Testis (tissue), 2 donors: ENCODE measurements at regions not wholly inside any gene's neighbourhood (a gene's known extent, or its start where the extent isn't known, plus 50 kb on each side); places are given as distances from the start of the nearest gene placed in this dataset.

Experiments
- DNase-seq: peaks from one replicate; pipeline ENCODE4 v3.0.0-alpha.2; 2019
- H3K27ac ChIP-seq, 2 donors: fragments of 200-600 bp; sonication (generic); one replicate each; pipeline ENCODE4 v1.5.1; 2019
- H3K27me3 ChIP-seq: fragments of 200-600 bp; sonication (generic); one replicate; pipeline ENCODE4 v1.5.1; 2019
- H3K36me3 ChIP-seq: fragments of 200-600 bp; sonication (generic); one replicate; pipeline ENCODE4 v1.5.1; 2017; ENCODE audit warnings: low read depth; ENCODE audit errors: missing control alignments
- H3K4me1 ChIP-seq: fragments of 200-600 bp; sonication (generic); one replicate; pipeline ENCODE4 v1.5.1; 2019
- H3K4me3 ChIP-seq, 2 donors: fragments of 200-600 bp; sonication (generic); one replicate each; pipeline ENCODE4 v1.5.1; 2017 to 2019
- H3K9me3 ChIP-seq: fragments of 200-600 bp; sonication (generic); one replicate; pipeline ENCODE4 v1.5.1; 2017
- POLR2A ChIP-seq: fragments of 450-650 bp; IDR thresholded peaks from one replicate; pipeline ENCODE4 v1.6.1; 2017; ENCODE audit warnings: antibody characterized with exemption, mild to moderate bottlenecking, moderate library complexity
- WGBS, 2 donors: methylation state at CpG; one replicate each; pipeline ENCODE4 v1.1.5; 2018; 5-methylcytosine and 5-hydroxymethylcytosine counted together
- intact Hi-C: fragments of 100-400 bp; cut with DNase I; formaldehyde crosslinking; loops from one replicate; pipeline ENCODE4 v1.15.1; 2023; ENCODE audit warnings: low total_unique reads
- TF ChIP-seq, protein P1 (sequence below), 3 experiments: fragments of 450-650 bp in 2 of 3; fragments of 200-600 bp in 1 of 3; sonication (generic) in 1 of 3; IDR thresholded peaks; one replicate each; pipeline ENCODE4 v1.5.1; 2016 to 2019; ENCODE audit warnings: antibody characterized with exemption in 3 of 3, mild to moderate bottlenecking in 2 of 3, moderate library complexity in 1 of 3

DNA sequence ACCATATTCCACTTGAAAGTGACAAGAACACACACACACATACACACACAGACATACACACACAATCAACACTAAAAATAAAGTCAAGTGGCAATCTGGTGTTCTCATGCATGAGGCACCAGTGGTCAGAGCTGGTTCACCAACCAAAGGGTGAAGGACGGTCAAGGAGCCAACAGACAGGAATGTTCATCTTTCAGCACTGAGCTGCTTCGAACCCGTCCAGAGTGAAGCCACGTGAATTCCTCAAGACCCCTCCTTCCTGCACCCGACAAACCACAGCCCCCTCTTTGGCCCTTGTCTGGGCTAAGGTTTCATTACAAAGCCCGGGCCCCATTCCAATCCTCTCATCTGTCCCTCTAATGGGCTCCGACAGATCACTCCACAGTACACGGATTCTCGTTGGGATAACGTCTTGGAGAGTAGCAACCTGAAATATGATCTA, 84.5 kb upstream of the SMIM23 start:
- no peaks in the 10 kb centered on the region for H3K36me3 ChIP-seq
- intact Hi-C loops: no loop called here
- no peaks in the 10 kb centered on the region for H3K9me3 ChIP-seq
- no peak overlapping the region for H3K4me3 ChIP-seq
- TF ChIP-seq, protein P1, sequence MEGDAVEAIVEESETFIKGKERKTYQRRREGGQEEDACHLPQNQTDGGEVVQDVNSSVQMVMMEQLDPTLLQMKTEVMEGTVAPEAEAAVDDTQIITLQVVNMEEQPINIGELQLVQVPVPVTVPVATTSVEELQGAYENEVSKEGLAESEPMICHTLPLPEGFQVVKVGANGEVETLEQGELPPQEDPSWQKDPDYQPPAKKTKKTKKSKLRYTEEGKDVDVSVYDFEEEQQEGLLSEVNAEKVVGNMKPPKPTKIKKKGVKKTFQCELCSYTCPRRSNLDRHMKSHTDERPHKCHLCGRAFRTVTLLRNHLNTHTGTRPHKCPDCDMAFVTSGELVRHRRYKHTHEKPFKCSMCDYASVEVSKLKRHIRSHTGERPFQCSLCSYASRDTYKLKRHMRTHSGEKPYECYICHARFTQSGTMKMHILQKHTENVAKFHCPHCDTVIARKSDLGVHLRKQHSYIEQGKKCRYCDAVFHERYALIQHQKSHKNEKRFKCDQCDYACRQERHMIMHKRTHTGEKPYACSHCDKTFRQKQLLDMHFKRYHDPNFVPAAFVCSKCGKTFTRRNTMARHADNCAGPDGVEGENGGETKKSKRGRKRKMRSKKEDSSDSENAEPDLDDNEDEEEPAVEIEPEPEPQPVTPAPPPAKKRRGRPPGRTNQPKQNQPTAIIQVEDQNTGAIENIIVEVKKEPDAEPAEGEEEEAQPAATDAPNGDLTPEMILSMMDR (IDR thresholded peaks at IDR 0.05): no peak
- TF ChIP-seq POLR2A: no peak
- H3K27me3 ChIP-seq: no peaks in the 10 kb centered on the region
- DNase-seq: no peak
- no peak overlapping the region for H3K27ac ChIP-seq
- H3K4me1 ChIP-seq: no peaks in the 10 kb centered on the region
- 75 to 83% methylated on average over 10 of the region's 10 CpGs for WGBS, 2 donors

DNA sequence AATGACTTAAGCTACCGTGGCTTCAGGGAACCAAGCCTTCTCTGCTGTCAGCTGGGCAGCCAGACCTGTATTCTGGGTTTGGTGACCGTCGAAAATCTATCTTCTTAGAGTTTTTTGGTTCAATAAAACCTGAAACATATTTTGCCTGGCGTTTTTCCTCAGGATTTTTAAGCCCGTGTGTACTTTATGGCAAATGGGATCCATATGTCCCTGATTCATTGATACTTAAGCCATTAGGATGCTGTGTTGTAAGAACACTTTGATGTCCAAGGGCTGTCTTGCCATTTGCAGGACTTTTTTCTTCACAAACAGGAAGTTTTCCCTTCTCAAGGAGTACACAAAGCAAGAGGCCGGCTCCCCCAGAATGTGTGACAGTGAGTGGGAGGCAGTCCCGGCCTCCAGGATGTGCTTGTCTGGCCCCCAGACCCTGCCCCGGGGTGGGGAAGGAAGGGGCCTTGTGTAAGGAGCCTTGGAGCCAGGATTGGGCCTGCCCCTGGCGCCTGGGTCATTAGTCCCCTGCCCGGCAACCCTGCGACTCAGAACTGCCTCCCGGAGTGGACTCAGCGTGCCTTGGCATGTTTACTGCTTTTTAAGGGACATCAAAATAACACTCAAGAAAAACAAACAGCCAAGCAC, 83.4 kb upstream of the SMIM23 start:
- H3K9me3 ChIP-seq: no peaks in the 10 kb centered on the region
- DNase-seq: no peak
- H3K36me3 ChIP-seq: no peaks in the 10 kb centered on the region
- 73 to 78% methylated on average over 11 to 13 of the region's 13 CpGs for WGBS, 2 donors
- intact Hi-C loops: no loop called here
- TF ChIP-seq, protein P1 (IDR thresholded peaks at IDR 0.05): no peak
- TF ChIP-seq POLR2A: no peak
- H3K4me3 ChIP-seq: no peak overlapping the region
- H3K4me1 ChIP-seq: no peaks in the 10 kb centered on the region
- H3K27ac ChIP-seq: no peak overlapping the region
- no peaks in the 10 kb centered on the region for H3K27me3 ChIP-seq

DNA sequence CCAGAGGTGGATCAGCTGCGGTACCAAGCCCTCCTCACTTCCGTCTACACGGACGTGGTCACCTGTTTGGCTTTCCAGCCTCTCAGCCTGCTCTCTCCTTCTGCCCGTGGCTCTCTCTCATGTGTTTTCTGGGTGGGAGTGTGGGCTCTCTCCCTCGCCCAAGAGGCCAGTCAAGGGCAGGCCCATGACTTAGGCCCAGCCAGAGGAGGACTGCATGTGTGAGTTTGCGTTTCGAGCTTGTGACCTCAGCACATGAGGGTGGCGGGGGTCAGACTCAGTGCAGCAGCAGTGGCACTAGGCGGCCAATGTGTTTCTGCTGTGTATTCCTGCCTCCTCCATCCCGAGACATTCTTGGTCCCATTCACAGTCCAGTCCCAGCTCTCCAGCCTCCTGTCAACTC, 82.5 kb upstream of the SMIM23 start:
- Histone ChIP-seq H3K4me1 (no peaks in the 10 kb centered on the region), H3K27ac (no peak overlapping the region), H3K9me3 (no peaks in the 10 kb centered on the region), H3K27me3 (no peaks in the 10 kb centered on the region), H3K4me3 (no peak overlapping the region), H3K36me3 (no peaks in the 10 kb centered on the region)
- WGBS, 2 donors: 90 to 93% methylated on average over 10 to 11 of the region's 11 CpGs
- intact Hi-C loops: no loop called here
- TF ChIP-seq POLR2A: no peak
- TF ChIP-seq, protein P1 (IDR thresholded peaks at IDR 0.05): no peak
- no peak for DNase-seq

DNA sequence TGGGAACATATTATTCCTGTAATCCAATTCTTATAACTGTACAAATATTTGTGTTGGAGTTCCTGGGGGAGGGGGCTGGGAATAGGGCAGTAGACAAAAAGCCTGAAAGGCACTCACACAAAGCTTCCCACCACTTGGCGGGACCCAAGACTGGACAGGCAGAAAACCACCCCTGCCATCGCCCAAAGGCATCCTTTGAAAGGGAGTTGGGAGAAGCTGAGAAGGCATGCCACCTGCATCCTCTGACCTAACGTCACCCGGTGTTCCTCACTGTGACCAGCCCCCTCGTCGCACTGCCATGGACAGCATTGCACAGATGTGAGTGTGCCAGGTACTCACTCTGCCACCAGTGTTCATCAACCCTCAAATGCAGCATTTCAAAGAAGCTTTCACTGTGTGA, 80.6 kb upstream of the SMIM23 start:
- Histone ChIP-seq H3K4me1 (no peaks in the 10 kb centered on the region), H3K27ac (no peak overlapping the region), H3K4me3 (no peak overlapping the region), H3K9me3 (no peaks in the 10 kb centered on the region), H3K36me3 (no peaks in the 10 kb centered on the region), H3K27me3 (no peaks in the 10 kb centered on the region)
- 89 to 94% methylated on average over 6 of the region's 6 CpGs for WGBS, 2 donors
- intact Hi-C loops: no loop called here
- no peak for TF ChIP-seq POLR2A
- TF ChIP-seq, protein P1 (IDR thresholded peaks at IDR 0.05): no peak
- DNase-seq: no peak

DNA sequence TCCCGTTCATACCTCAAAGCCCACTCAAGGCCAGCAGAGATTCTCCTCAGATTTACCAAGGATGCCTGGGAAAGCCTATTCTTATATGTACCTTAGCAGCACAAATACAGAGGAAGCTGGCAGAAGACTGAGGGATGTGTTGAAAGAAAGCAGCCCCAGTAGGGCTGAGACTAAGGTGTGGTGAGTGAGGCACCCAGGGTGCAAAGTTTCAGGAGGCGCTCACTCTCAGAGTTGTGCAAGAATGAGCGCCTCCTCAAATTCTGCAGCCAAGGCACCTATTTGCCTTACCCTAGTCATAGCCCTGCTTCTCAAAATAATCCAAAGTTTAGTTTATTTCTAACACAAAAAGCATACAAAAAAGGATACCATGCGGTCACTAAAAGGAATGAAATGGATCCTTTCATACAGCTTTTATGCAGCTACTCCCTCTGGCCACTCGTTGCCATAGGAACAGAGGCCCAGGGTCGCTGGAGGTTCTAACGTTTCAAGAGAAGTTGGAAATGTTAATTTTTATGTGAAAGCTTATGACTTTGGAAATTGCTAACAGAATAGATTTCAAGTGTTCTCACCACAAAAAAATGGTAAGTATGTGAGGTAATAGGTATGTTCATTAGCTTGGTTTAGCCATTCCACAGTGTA, 79.7 kb upstream of the SMIM23 start:
- DNase-seq: no peak
- Histone ChIP-seq H3K27ac (no peak overlapping the region), H3K4me1 (no peaks in the 10 kb centered on the region), H3K27me3 (no peaks in the 10 kb centered on the region), H3K4me3 (no peak overlapping the region), H3K36me3 (no peaks in the 10 kb centered on the region), H3K9me3 (no peaks in the 10 kb centered on the region)
- TF ChIP-seq POLR2A: no peak
- TF ChIP-seq, protein P1 (IDR thresholded peaks at IDR 0.05): no peak
- WGBS, 2 donors: 80 to 85% methylated on average over 7 of the region's 7 CpGs
- intact Hi-C loops: no loop called here
